HG02943 (cell line): ENCODE measurements at regions not wholly inside any gene's neighbourhood (a gene's known extent, or its start where the extent isn't known, plus 50 kb on each side); places are given as distances from the start of the nearest gene placed in this dataset.

Experiments used
- ATAC-seq: cut with Tn5 transposase; IDR thresholded peaks from one replicate; pipeline ENCODE4 v1.9.1; 2021; ENCODE audit warnings: mild to moderate bottlenecking, low read depth, moderate library complexity; ENCODE audit not compliant: unreplicated experiment

- no peak for ATAC-seq
These were observed 157.2 kb downstream of the CYRIA start for GRCh38 chr2:16508490-16508851.

- ATAC-seq = no peak
These were observed 157.8 kb downstream of the CYRIA start for GRCh38 chr2:16507655-16508489.

- no peak for ATAC-seq
These were observed 159.3 kb downstream of the CYRIA start for GRCh38 chr2:16506366-16506765.

- ATAC-seq = no peak
These were observed 168.9 kb downstream of the CYRIA start for GRCh38 chr2:16496426-16497388.

GRCh38 chr2:16495509-16496208, 170.0 kb downstream of the CYRIA start:
- no peak for ATAC-seq

- no peak for ATAC-seq
These were observed 170.7 kb downstream of the CYRIA start for GRCh38 chr2:16494836-16495508.

GRCh38 chr2:16493788-16494187, 171.8 kb downstream of the CYRIA start:
- ATAC-seq = no peak

GRCh38 chr2:16487686-16488085, 177.9 kb downstream of the CYRIA start:
- ATAC-seq = no peak

GRCh38 chr2:16485251-16485650, 180.4 kb downstream of the CYRIA start:
- ATAC-seq = no peak

GRCh38 chr2:16482460-16482859, 183.2 kb downstream of the CYRIA start:
- no peak for ATAC-seq

- no peak for ATAC-seq
These were observed 184.3 kb downstream of the CYRIA start for GRCh38 chr2:16481351-16481750.

GRCh38 chr2:16479721-16480120, 185.9 kb downstream of the CYRIA start:
- no peak for ATAC-seq

GRCh38 chr2:16478434-16479210, 187.0 kb downstream of the CYRIA start:
- ATAC-seq = no peak

GRCh38 chr2:16477648-16478047, 188.0 kb downstream of the CYRIA start:
- no peak for ATAC-seq

- no peak for ATAC-seq
These were observed 188.8 kb downstream of the CYRIA start for GRCh38 chr2:16476866-16477265.

GRCh38 chr2:16475986-16476567, 189.6 kb downstream of the CYRIA start:
- ATAC-seq = no peak

- ATAC-seq = no peak
These were observed 190.0 kb downstream of the CYRIA start for GRCh38 chr2:16475586-16475985.

- ATAC-seq = no peak
These were observed 192.1 kb downstream of the CYRIA start for GRCh38 chr2:16473575-16473974.

GRCh38 chr2:16470936-16471490, 194.6 kb downstream of the CYRIA start:
- no peak for ATAC-seq
